ENCODE measurements at regions not wholly inside any gene's neighbourhood (a gene's known extent, or its start where the extent isn't known, plus 50 kb on each side); places are given as distances from the start of the nearest gene placed in this dataset.

DNA sequence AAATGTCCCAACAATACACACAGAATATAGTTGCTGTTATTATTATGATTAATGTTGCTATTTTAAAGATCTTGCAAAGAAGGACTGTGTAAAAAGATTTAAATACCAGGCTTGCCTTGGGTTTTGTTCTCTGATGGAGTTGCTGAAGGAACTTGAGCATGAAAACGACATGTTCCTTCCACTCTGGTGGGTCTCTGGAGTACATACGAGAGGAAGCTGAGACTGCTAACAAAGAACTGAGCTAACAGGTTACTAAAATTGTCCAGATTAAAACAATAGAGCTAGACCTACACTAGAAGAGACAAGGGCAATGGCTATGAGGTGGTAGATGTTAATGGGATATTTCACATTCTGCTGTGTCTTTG lies 612.2 kb downstream of the TSN start:
- TF ChIP-seq, protein P1, sequence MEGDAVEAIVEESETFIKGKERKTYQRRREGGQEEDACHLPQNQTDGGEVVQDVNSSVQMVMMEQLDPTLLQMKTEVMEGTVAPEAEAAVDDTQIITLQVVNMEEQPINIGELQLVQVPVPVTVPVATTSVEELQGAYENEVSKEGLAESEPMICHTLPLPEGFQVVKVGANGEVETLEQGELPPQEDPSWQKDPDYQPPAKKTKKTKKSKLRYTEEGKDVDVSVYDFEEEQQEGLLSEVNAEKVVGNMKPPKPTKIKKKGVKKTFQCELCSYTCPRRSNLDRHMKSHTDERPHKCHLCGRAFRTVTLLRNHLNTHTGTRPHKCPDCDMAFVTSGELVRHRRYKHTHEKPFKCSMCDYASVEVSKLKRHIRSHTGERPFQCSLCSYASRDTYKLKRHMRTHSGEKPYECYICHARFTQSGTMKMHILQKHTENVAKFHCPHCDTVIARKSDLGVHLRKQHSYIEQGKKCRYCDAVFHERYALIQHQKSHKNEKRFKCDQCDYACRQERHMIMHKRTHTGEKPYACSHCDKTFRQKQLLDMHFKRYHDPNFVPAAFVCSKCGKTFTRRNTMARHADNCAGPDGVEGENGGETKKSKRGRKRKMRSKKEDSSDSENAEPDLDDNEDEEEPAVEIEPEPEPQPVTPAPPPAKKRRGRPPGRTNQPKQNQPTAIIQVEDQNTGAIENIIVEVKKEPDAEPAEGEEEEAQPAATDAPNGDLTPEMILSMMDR (IDR thresholded peaks at IDR 0.05) = no peak
- TF ChIP-seq POLR2A (IDR thresholded peaks at IDR 0.05) = no peak

Measured in body of pancreas (tissue), 4 donors.